Mesendoderm (in vitro differentiated cells): ENCODE measurements at regions not wholly inside any gene's neighbourhood (a gene's known extent, or its start where the extent isn't known, plus 50 kb on each side); places are given as distances from the start of the nearest gene placed in this dataset.
"Not testable (repeated sequence)": the region's sequence is repeated elsewhere in the genome, so short reads cannot be mapped to it uniquely, and the experiment has no call there.

Source experiments
- DNase-seq: peaks from one replicate; pipeline ENCODE4 v3.0.0; 2013
- H2AK5ac ChIP-seq: 2 replicates; pipeline ENCODE4 v1.6.1; 2013; ENCODE audit warnings: low read length, inconsistent platforms
- H2BK120ac ChIP-seq: 2 replicates; pipeline ENCODE4 v1.6.1; 2013; ENCODE audit warnings: low read depth, mild to moderate bottlenecking, low read length, moderate library complexity, mixed read lengths
- H2BK15ac ChIP-seq: replicated peaks from 2 replicates; pipeline ENCODE4 v1.6.1; 2013; ENCODE audit warnings: low read depth, mild to moderate bottlenecking, moderate library complexity
- H2BK5ac ChIP-seq: 2 replicates; pipeline ENCODE4 v1.6.1; 2013; ENCODE audit warnings: low read length, inconsistent platforms
- H3K18ac ChIP-seq: 2 replicates; pipeline ENCODE4 v1.6.1; 2013; ENCODE audit warnings: mild to moderate bottlenecking, low read length, mixed read lengths
- H3K23ac ChIP-seq: one replicate; pipeline ENCODE4 v1.6.1; 2013; ENCODE audit warnings: low read length
- H3K27ac ChIP-seq: 2 replicates; pipeline ENCODE4 v1.5.1; 2013; ENCODE audit warnings: low read depth, mild to moderate bottlenecking, inconsistent platforms, low read length, moderate library complexity
- H3K27me3 ChIP-seq: 2 replicates; pipeline ENCODE4 v1.6.1; 2013; ENCODE audit warnings: low read length, control low read depth, mild to moderate bottlenecking, inconsistent platforms; ENCODE audit not compliant: insufficient read depth, poor library complexity
- H3K36me3 ChIP-seq: 2 replicates; pipeline ENCODE4 v1.6.1; 2013; ENCODE audit warnings: low read length, inconsistent platforms; ENCODE audit not compliant: control insufficient read depth, insufficient read depth
- H3K4ac ChIP-seq: one replicate; pipeline ENCODE4 v1.6.1; 2013; ENCODE audit warnings: low read depth, mild to moderate bottlenecking, low read length, moderate library complexity
- H3K4me1 ChIP-seq: 2 replicates; pipeline ENCODE4 v1.6.1; 2013; ENCODE audit warnings: low read depth, low read length, inconsistent platforms; ENCODE audit not compliant: control insufficient read depth
- H3K4me2 ChIP-seq: 2 replicates; pipeline ENCODE4 v1.6.1; 2013; ENCODE audit warnings: low read length
- H3K4me3 ChIP-seq: 2 replicates; pipeline ENCODE4 v1.5.1; 2013; ENCODE audit warnings: mild to moderate bottlenecking, low read length
- H3K56ac ChIP-seq: one replicate; pipeline ENCODE4 v1.6.1; 2013; ENCODE audit warnings: low read length
- H3K79me1 ChIP-seq: 2 replicates; pipeline ENCODE4 v1.6.1; 2013; ENCODE audit warnings: low read length, inconsistent platforms
- H3K79me2 ChIP-seq: 2 replicates; pipeline ENCODE4 v1.6.1; 2013; ENCODE audit warnings: mild to moderate bottlenecking, low read length; ENCODE audit not compliant: control insufficient read depth, insufficient read depth
- H3K9ac ChIP-seq: 2 replicates; pipeline ENCODE4 v1.6.1; 2013; ENCODE audit warnings: low read length, inconsistent platforms
- H4K5ac ChIP-seq: one replicate; pipeline ENCODE4 v1.6.1; 2013; ENCODE audit warnings: low read length
- H4K8ac ChIP-seq: one replicate; pipeline ENCODE4 v1.6.1; 2013; ENCODE audit warnings: low read depth, mild to moderate bottlenecking, control low read depth, low read length, moderate library complexity
- WGBS: extraction: QIAGEN DNeasy Blood & Tissue Kit; methylation state at CpG from one replicate; pipeline ENCODE4 v1.1.7; 2013; ENCODE audit warnings: low lambda C conversion rate, missing lambda C conversion rate; ENCODE audit not compliant: insufficient coverage; ENCODE audit errors: extremely low coverage; 5-methylcytosine and 5-hydroxymethylcytosine counted together

DNA sequence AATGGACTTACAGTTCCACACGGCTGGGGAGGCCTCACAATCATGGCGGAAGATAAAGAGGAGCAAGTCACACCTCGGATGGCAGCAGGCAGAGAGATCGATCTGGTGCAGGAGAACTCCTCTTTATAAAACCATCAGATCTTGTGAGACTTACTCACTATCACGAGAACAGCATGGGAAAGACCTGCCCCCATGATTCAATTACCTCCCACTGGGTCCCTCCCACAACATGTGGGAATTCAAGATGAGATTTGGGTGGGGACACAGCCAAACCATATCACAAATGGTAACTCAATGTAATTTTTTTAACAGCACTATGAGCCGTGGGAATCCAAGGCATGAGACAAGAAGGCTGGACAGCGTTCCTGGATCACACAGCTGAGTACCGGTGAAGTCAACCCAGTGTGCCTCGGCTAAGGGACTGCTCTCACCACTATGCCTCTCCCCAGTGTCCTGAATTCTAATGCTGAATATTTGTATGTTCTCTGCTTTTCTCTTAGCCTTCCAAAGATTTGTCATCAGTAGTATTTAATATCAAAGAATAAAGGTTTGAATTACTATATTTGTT lies 84.3 kb downstream of the IRS2 start:
- not testable (repeated sequence) for H3K56ac ChIP-seq, H4K5ac ChIP-seq, H3K4ac ChIP-seq, H3K18ac ChIP-seq, H3K23ac ChIP-seq, H3K36me3 ChIP-seq, H3K27me3 ChIP-seq, H3K27ac ChIP-seq, H2BK15ac ChIP-seq, H3K4me1 ChIP-seq, H3K79me2 ChIP-seq, H2BK120ac ChIP-seq, DNase-seq, H4K8ac ChIP-seq, H3K79me1 ChIP-seq, H2AK5ac ChIP-seq, H3K4me3 ChIP-seq, H3K9ac ChIP-seq, H3K4me2 ChIP-seq, H2BK5ac ChIP-seq
- WGBS: no CpG with 5 or more reads among the region's 9 CpGs

DNA sequence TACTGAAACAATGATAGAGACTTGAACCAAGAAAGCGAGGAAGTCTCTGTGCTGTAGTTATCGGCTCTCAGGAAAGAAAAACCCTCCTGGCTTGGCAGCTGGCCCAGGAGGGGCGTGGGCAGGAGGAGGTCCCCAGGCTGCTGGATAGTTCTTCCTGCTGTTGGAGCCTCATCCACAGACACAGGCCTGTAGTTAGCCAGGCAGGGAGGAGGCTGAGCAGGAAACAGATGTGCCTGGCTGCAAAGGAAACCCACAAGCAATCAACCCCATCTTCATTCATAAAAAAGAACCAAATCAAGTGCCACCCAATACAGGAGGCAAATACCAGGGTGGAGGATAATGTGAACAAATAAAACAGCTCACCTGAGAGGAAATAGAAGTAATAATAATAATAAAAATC lies 86.2 kb downstream of the IRS2 start:
- H4K8ac ChIP-seq: no peak overlapping the region
- H2AK5ac ChIP-seq: no peak overlapping the region
- no peaks in the 10 kb centered on the region for H3K79me1 ChIP-seq
- no peaks in the 10 kb centered on the region for H3K4me1 ChIP-seq
- no peak overlapping the region for H3K18ac ChIP-seq
- no peaks in the 10 kb centered on the region for H3K27me3 ChIP-seq
- no peak overlapping the region for H2BK120ac ChIP-seq
- H3K4ac ChIP-seq: no peak overlapping the region
- no peak overlapping the region for H3K27ac ChIP-seq
- peak; percentile 58 for DNase-seq
- no peak overlapping the region for H3K4me3 ChIP-seq
- no peaks in the 10 kb centered on the region for H3K36me3 ChIP-seq
- H3K9ac ChIP-seq: no peak overlapping the region
- no peak overlapping the region for H4K5ac ChIP-seq
- H2BK5ac ChIP-seq: no peak overlapping the region
- H3K56ac ChIP-seq: no peak overlapping the region
- H3K23ac ChIP-seq: no peak overlapping the region
- no CpG with 5 or more reads among the region's 3 CpGs for WGBS
- H3K4me2 ChIP-seq: no peak overlapping the region
- H2BK15ac ChIP-seq: no peak overlapping the region
- no peaks in the 10 kb centered on the region for H3K79me2 ChIP-seq

DNA sequence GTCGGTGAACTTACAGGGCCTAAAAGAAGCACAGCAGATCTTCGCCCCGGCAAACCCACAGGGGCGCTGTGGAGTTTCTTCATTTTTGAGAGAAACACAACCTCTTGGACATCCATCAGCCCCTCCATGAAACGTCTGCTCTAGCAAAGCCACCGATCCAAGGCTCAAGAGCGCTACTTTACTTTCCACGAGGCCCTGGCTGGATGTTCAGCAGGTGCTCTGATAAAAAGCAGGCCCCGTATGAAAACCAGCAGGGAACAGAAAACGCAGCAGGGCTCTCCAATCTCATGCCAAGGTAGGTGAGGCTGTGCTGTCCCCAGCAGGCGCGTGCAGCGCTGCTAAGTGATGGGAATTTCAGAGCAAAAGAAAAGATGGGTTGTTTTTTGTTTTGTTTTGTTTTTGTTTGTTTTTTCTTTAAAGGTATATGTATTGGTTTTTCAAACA lies 86.7 kb downstream of the IRS2 start:
- Histone ChIP-seq H3K79me2 (no peaks in the 10 kb centered on the region), H2BK15ac (no peak overlapping the region), H3K4me1 (no peaks in the 10 kb centered on the region), H2AK5ac (no peak overlapping the region), H3K4me3 (no peak overlapping the region), H2BK5ac (no peak overlapping the region), H3K4ac (no peak overlapping the region), H3K36me3 (no peaks in the 10 kb centered on the region), H2BK120ac (no peak overlapping the region), H4K8ac (no peak overlapping the region), H3K4me2 (no peak overlapping the region), H3K18ac (peak overlapping the region; percentile 29), H3K23ac (no peak overlapping the region), H3K79me1 (no peaks in the 10 kb centered on the region), H4K5ac (no peak overlapping the region), H3K27ac (no peak overlapping the region), H3K9ac (no peak overlapping the region), H3K27me3 (no peaks in the 10 kb centered on the region), H3K56ac (no peak overlapping the region)
- peak; percentile 56 for DNase-seq
- no CpG with 5 or more reads among the region's 13 CpGs for WGBS

DNA sequence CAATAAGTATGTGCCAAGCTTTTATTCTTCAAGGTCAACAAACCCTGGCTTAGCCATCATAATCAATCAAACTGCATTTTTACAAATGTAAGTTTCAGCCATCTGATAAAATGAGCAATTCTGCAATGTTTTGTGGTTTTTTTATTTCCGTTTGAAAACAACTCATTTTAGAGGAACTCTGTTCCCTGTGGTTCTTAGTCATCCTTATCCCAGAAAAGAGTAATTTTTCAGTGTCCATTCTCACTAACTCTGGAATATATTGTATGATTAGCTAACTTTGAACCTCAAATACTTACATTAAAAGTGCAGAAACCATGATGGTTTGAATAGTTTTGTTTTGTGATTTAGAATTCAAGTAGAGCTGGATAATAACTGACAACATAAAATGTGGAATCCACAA lies 87.6 kb downstream of the IRS2 start:
- H2BK15ac ChIP-seq: no peak overlapping the region
- DNase-seq: no peak
- no peak overlapping the region for H2BK120ac ChIP-seq
- H3K27me3 ChIP-seq: no peaks in the 10 kb centered on the region
- H3K4ac ChIP-seq: no peak overlapping the region
- H3K18ac ChIP-seq: no peak overlapping the region
- H3K79me2 ChIP-seq: no peaks in the 10 kb centered on the region
- no peaks in the 10 kb centered on the region for H3K36me3 ChIP-seq
- H3K9ac ChIP-seq: no peak overlapping the region
- no peaks in the 10 kb centered on the region for H3K79me1 ChIP-seq
- no peak overlapping the region for H2BK5ac ChIP-seq
- H3K27ac ChIP-seq: no peak overlapping the region
- no peak overlapping the region for H3K4me2 ChIP-seq
- no peak overlapping the region for H3K23ac ChIP-seq
- no peak overlapping the region for H3K4me3 ChIP-seq
- no peak overlapping the region for H4K5ac ChIP-seq
- no peak overlapping the region for H2AK5ac ChIP-seq
- WGBS: no CpG with 5 or more reads among the region's 1 CpG
- H4K8ac ChIP-seq: no peak overlapping the region
- no peak overlapping the region for H3K56ac ChIP-seq
- no peaks in the 10 kb centered on the region for H3K4me1 ChIP-seq

DNA sequence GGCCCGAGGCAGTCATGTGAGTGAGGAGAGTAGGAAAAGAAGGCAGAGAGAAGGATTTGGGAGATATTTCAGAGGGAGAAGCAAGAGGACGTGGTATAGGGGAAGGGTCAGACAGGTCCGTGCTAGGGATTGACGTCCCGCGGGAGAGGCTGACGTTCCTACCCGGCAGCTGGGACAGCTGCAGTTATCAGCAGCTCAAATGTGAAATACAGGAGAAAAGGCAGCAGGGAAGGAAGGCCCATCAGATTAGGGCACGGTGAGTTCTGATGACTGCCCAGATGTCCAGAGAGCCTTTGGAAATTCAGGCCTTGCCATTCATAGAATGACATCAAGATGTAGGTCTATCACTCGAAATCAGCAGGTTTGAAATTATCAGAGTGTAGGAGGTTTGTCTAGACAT lies 88.4 kb downstream of the IRS2 start:
- no peak overlapping the region for H2AK5ac ChIP-seq
- H3K9ac ChIP-seq: no peak overlapping the region
- H3K4me1 ChIP-seq: no peaks in the 10 kb centered on the region
- H3K4ac ChIP-seq: no peak overlapping the region
- H3K27me3 ChIP-seq: no peaks in the 10 kb centered on the region
- no peak overlapping the region for H4K8ac ChIP-seq
- H2BK120ac ChIP-seq: no peak overlapping the region
- no peak overlapping the region for H2BK5ac ChIP-seq
- DNase-seq: no peak
- no peaks in the 10 kb centered on the region for H3K79me2 ChIP-seq
- H3K4me3 ChIP-seq: no peak overlapping the region
- no peaks in the 10 kb centered on the region for H3K36me3 ChIP-seq
- no peak overlapping the region for H2BK15ac ChIP-seq
- H3K79me1 ChIP-seq: no peaks in the 10 kb centered on the region
- no peak overlapping the region for H3K23ac ChIP-seq
- no peak overlapping the region for H4K5ac ChIP-seq
- no peak overlapping the region for H3K18ac ChIP-seq
- H3K56ac ChIP-seq: no peak overlapping the region
- H3K4me2 ChIP-seq: no peak overlapping the region
- no peak overlapping the region for H3K27ac ChIP-seq
- WGBS: no CpG with 5 or more reads among the region's 10 CpGs
